HG03097 (cell line): ENCODE measurements at regions not wholly inside any gene's neighbourhood (a gene's known extent, or its start where the extent isn't known, plus 50 kb on each side); places are given as distances from the start of the nearest gene placed in this dataset.
"Not testable (repeated sequence)": the region's sequence is repeated elsewhere in the genome, so short reads cannot be mapped to it uniquely, and the experiment has no call there.

Experiments used
- ATAC-seq: cut with Tn5 transposase; IDR thresholded peaks from one replicate; pipeline ENCODE4 v1.9.1; 2021; ENCODE audit not compliant: unreplicated experiment, low FRiP score

GRCh38 chr2:48178611-48179010, 135.9 kb upstream of the FOXN2 start:
- ATAC-seq = no peak

GRCh38 chr2:48180557-48180956, 133.9 kb upstream of the FOXN2 start:
- no peak for ATAC-seq

- ATAC-seq = no peak
These were observed 131.2 kb upstream of the FOXN2 start for GRCh38 chr2:48183276-48183675.

GRCh38 chr2:48183991-48184390, 130.5 kb upstream of the FOXN2 start:
- no peak for ATAC-seq

GRCh38 chr2:48187503-48187902, 127.0 kb upstream of the FOXN2 start:
- ATAC-seq = no peak

- no peak for ATAC-seq
These were observed 124.8 kb upstream of the FOXN2 start for GRCh38 chr2:48189552-48190228.

GRCh38 chr2:48190230-48190629, 124.3 kb upstream of the FOXN2 start:
- no peak for ATAC-seq

- ATAC-seq = no peak
These were observed 119.8 kb upstream of the FOXN2 start for GRCh38 chr2:48194641-48195040.

GRCh38 chr2:48195169-48195568, 119.3 kb upstream of the FOXN2 start:
- no peak for ATAC-seq

- no peak for ATAC-seq
These were observed 116.9 kb upstream of the FOXN2 start for GRCh38 chr2:48197618-48198017.

- no peak for ATAC-seq
These were observed 116.1 kb upstream of the FOXN2 start for GRCh38 chr2:48198371-48198770.

- no peak for ATAC-seq
These were observed 115.4 kb upstream of the FOXN2 start for GRCh38 chr2:48199070-48199469.

GRCh38 chr2:48200620-48201293, 113.7 kb upstream of the FOXN2 start:
- no peak for ATAC-seq

- ATAC-seq = not testable (repeated sequence)
These were observed 113.0 kb upstream of the FOXN2 start for GRCh38 chr2:48201435-48201834.

GRCh38 chr2:48202863-48203642, 111.4 kb upstream of the FOXN2 start:
- no peak for ATAC-seq

GRCh38 chr2:48203668-48204067, 110.8 kb upstream of the FOXN2 start:
- ATAC-seq = no peak

GRCh38 chr2:48204750-48205136, 109.7 kb upstream of the FOXN2 start:
- no peak for ATAC-seq

- ATAC-seq = peak; percentile 84
These were observed 109.2 kb upstream of the FOXN2 start for GRCh38 chr2:48205137-48205798.

GRCh38 chr2:48206056-48206656, 108.3 kb upstream of the FOXN2 start:
- ATAC-seq = not testable (repeated sequence)

- ATAC-seq = no peak
These were observed 107.3 kb upstream of the FOXN2 start for GRCh38 chr2:48207201-48207641.

GRCh38 chr2:48207851-48208250, 106.6 kb upstream of the FOXN2 start:
- no peak for ATAC-seq
